Activated B cell treated with CpG ODN at 0.5 μM for 24 hours (primary cell): ENCODE measurements at regions not wholly inside any gene's neighbourhood (a gene's known extent, or its start where the extent isn't known, plus 50 kb on each side); places are given as distances from the start of the nearest gene placed in this dataset.

Experiments used
- ATAC-seq: fragments of 200-7000 bp; cut with Tn5 transposase; one replicate; pipeline ENCODE4 v1.10.0; 2021; ENCODE audit warnings: low read depth, mild to moderate bottlenecking, moderate library complexity
- CTCF ChIA-PET: fragments of 350-600 bp; sonication (Branson Sonifier 250); formaldehyde crosslinking; loops from one replicate; lab custom pipeline; 2021; ENCODE audit warnings: antibody characterized with exemption; lab: Charles Lee
- POLR2A ChIA-PET: fragments of 350-600 bp; sonication (Branson Sonifier 250); formaldehyde crosslinking; loops from one replicate; lab custom pipeline; 2021; ENCODE audit warnings: antibody characterized with exemption; lab: Charles Lee
- DNase-seq: peaks from one replicate; pipeline ENCODE4 v3.0.0; 2022
- H3K27ac Mint-ChIP-seq: one replicate; pipeline ENCODE4 v1.8.0; 2020; ENCODE audit warnings: mixed read lengths
- H3K27me3 Mint-ChIP-seq: one replicate; pipeline ENCODE4 v1.8.0; 2021; ENCODE audit warnings: mixed read lengths
- H3K36me3 Mint-ChIP-seq: one replicate; pipeline ENCODE4 v1.8.0; 2021; ENCODE audit warnings: low read depth, mixed read lengths
- H3K4me1 Mint-ChIP-seq: one replicate; pipeline ENCODE4 v1.8.0; 2021; ENCODE audit warnings: mixed read lengths
- H3K4me3 Mint-ChIP-seq: one replicate; pipeline ENCODE4 v1.8.0; 2020; ENCODE audit warnings: mild to moderate bottlenecking, mixed read lengths
- H3K9me3 Mint-ChIP-seq: one replicate; pipeline ENCODE4 v1.8.0; 2020; ENCODE audit warnings: mixed read lengths
- CTCF ChIP-seq: fragments of 200-600 bp; IDR thresholded peaks from one replicate; pipeline ENCODE4 v1.8.0; 2022; ENCODE audit warnings: antibody characterized with exemption, mild to moderate bottlenecking
- intact Hi-C: fragments of 100-400 bp; cut with micrococcal nuclease; formaldehyde crosslinking; loops from one replicate; pipeline ENCODE4 v1.15.1; 2024

GRCh38 chr10:59557642-59558041, 152.0 kb downstream of the SLC16A9 start:
- no peak for DNase-seq
- ChIA-PET CTCF (no interaction called here), POLR2A (no interaction called here)
- no peaks in the 10 kb centered on the region for H3K4me1 Mint-ChIP-seq
- intact Hi-C loops, result no loop called here
- H3K27ac Mint-ChIP-seq, result no peak overlapping the region
- ATAC-seq, result no peak
- H3K27me3 Mint-ChIP-seq, result peaks cover 3% of the 10 kb centered on the region
- no peak overlapping the region for H3K4me3 Mint-ChIP-seq
- no peaks in the 10 kb centered on the region for H3K9me3 Mint-ChIP-seq
- H3K36me3 Mint-ChIP-seq, result no peaks in the 10 kb centered on the region
- no peak for TF ChIP-seq CTCF

GRCh38 chr10:59557052-59557451, 152.6 kb downstream of the SLC16A9 start:
- TF ChIP-seq CTCF, result no peak
- Mint-ChIP-seq H3K4me1 (no peaks in the 10 kb centered on the region), H3K9me3 (no peaks in the 10 kb centered on the region), H3K27me3 (peaks cover 3% of the 10 kb centered on the region), H3K27ac (no peak overlapping the region), H3K36me3 (no peaks in the 10 kb centered on the region), H3K4me3 (no peak overlapping the region)
- intact Hi-C loops, result no loop called here
- ChIA-PET CTCF (no interaction called here), POLR2A (no interaction called here)
- DNase-seq (no peak), ATAC-seq (no peak)

- no peaks in the 10 kb centered on the region for H3K36me3 Mint-ChIP-seq
- no peaks in the 10 kb centered on the region for H3K9me3 Mint-ChIP-seq
- DNase-seq (no peak), ATAC-seq (no peak)
- no peaks in the 10 kb centered on the region for H3K4me1 Mint-ChIP-seq
- no peaks in the 10 kb centered on the region for H3K27me3 Mint-ChIP-seq
- ChIA-PET POLR2A (no interaction called here), CTCF (no interaction called here)
- no peak for TF ChIP-seq CTCF
- intact Hi-C loops, result no loop called here
- H3K4me3 Mint-ChIP-seq, result no peak overlapping the region
- H3K27ac Mint-ChIP-seq, result no peak overlapping the region
Measured at GRCh38 chr10:59553162-59553900, 156.3 kb downstream of the SLC16A9 start.

- ChIA-PET CTCF (no interaction called here), POLR2A (no interaction called here)
- Mint-ChIP-seq H3K4me1 (no peaks in the 10 kb centered on the region), H3K9me3 (no peaks in the 10 kb centered on the region), H3K27ac (no peak overlapping the region), H3K4me3 (no peak overlapping the region), H3K36me3 (no peaks in the 10 kb centered on the region), H3K27me3 (no peaks in the 10 kb centered on the region)
- intact Hi-C loops, result no loop called here
- DNase-seq (no peak), ATAC-seq (no peak)
- no peak for TF ChIP-seq CTCF
Measured at GRCh38 chr10:59550061-59550460, 159.6 kb downstream of the SLC16A9 start.

- H3K9me3 Mint-ChIP-seq, result peaks cover 2% of the 10 kb centered on the region
- DNase-seq (no peak), ATAC-seq (no peak)
- H3K4me1 Mint-ChIP-seq, result no peaks in the 10 kb centered on the region
- H3K4me3 Mint-ChIP-seq, result no peak overlapping the region
- H3K27ac Mint-ChIP-seq, result no peak overlapping the region
- H3K36me3 Mint-ChIP-seq, result no peaks in the 10 kb centered on the region
- intact Hi-C loops, result no loop called here
- ChIA-PET CTCF (no interaction called here), POLR2A (no interaction called here)
- no peaks in the 10 kb centered on the region for H3K27me3 Mint-ChIP-seq
- TF ChIP-seq CTCF, result no peak
Measured at GRCh38 chr10:59538623-59539022, 171.0 kb downstream of the SLC16A9 start.
